Neuronal stem cell (in vitro differentiated cells): ENCODE measurements at regions not wholly inside any gene's neighbourhood (a gene's known extent, or its start where the extent isn't known, plus 50 kb on each side); places are given as distances from the start of the nearest gene placed in this dataset.

Source experiments
- DNase-seq: peaks from one replicate; pipeline ENCODE4 v3.0.0-alpha.2; 2013; ENCODE audit warnings: low spot score
- H2AFZ ChIP-seq: one replicate; pipeline ENCODE4 v1.6.1; 2013; ENCODE audit warnings: mild to moderate bottlenecking, low read length, inconsistent platforms
- H2AK5ac ChIP-seq: 2 replicates; pipeline ENCODE4 v1.6.1; 2013; ENCODE audit warnings: low read depth, mild to moderate bottlenecking, inconsistent platforms, low read length, moderate library complexity, mixed read lengths
- H2BK120ac ChIP-seq: 2 replicates; pipeline ENCODE4 v1.6.1; 2013; ENCODE audit warnings: low read depth, mild to moderate bottlenecking, inconsistent platforms, low read length, moderate library complexity, mixed read lengths
- H2BK12ac ChIP-seq: one replicate; pipeline ENCODE4 v1.6.1; 2013; ENCODE audit warnings: low read length, inconsistent platforms
- H2BK15ac ChIP-seq: 2 replicates; pipeline ENCODE4 v1.6.1; 2013; ENCODE audit warnings: mild to moderate bottlenecking, low read length, inconsistent platforms, mixed read lengths
- H2BK5ac ChIP-seq: one replicate; pipeline ENCODE4 v1.6.1; 2013; ENCODE audit warnings: inconsistent platforms, mild to moderate bottlenecking, low read length, moderate library complexity
- H3K14ac ChIP-seq: one replicate; pipeline ENCODE4 v1.6.1; 2013; ENCODE audit warnings: low read length, inconsistent platforms
- H3K18ac ChIP-seq: 2 replicates; pipeline ENCODE4 v1.6.1; 2013; ENCODE audit warnings: low read length, inconsistent platforms
- H3K23ac ChIP-seq: 2 replicates; pipeline ENCODE4 v1.6.1; 2013; ENCODE audit warnings: low read depth, mild to moderate bottlenecking, mixed read lengths, low read length, inconsistent platforms; ENCODE audit not compliant: poor library complexity
- H3K27ac ChIP-seq: replicated peaks from 3 replicates; pipeline ENCODE4 v1.5.1; 2013; ENCODE audit warnings: low read length, inconsistent platforms
- H3K27me3 ChIP-seq, 3 experiments: 2 replicates each; pipeline ENCODE4 v1.6.1; 2013; ENCODE audit warnings: low read length in 3 of 3, mild to moderate bottlenecking in 2 of 3, inconsistent platforms in 1 of 3, low read depth in 1 of 3, mixed read lengths in 1 of 3, moderate library complexity in 1 of 3; ENCODE audit not compliant: control insufficient read depth in 3 of 3, insufficient read depth in 3 of 3
- H3K36me3 ChIP-seq, 2 donors: replicated peaks in 1 of 2; 2 replicates each; pipeline ENCODE4 v1.6.1; 2013; ENCODE audit warnings: low read length in 2 of 2; ENCODE audit not compliant: control insufficient read depth in 2 of 2, insufficient read depth in 2 of 2
- H3K4ac ChIP-seq: 2 replicates; pipeline ENCODE4 v1.6.1; 2013; ENCODE audit warnings: inconsistent platforms, mild to moderate bottlenecking, low read length, moderate library complexity
- H3K4me1 ChIP-seq, 2 donors: 1 replicate in 1 of 2; 2 replicates in 1 of 2; pipeline ENCODE4 v1.6.1; 2013; ENCODE audit warnings: low read length in 2 of 2, low read depth in 1 of 2; ENCODE audit not compliant: control insufficient read depth in 2 of 2, insufficient read depth in 1 of 2
- H3K4me2 ChIP-seq: one replicate; pipeline ENCODE4 v1.6.1; 2013; ENCODE audit warnings: mild to moderate bottlenecking, low read length, inconsistent platforms; ENCODE audit not compliant: insufficient read depth, poor library complexity, severe bottlenecking
- H3K4me3 ChIP-seq, 2 donors: 2 replicates each; pipeline ENCODE4 v1.5.1; 2013; ENCODE audit warnings: low read length in 2 of 2, mild to moderate bottlenecking in 2 of 2, inconsistent platforms in 1 of 2, moderate library complexity in 1 of 2
- H3K79me1 ChIP-seq: one replicate; pipeline ENCODE4 v1.6.1; 2013; ENCODE audit warnings: low read depth, mild to moderate bottlenecking, inconsistent platforms, low read length, moderate library complexity
- H3K9ac ChIP-seq: one replicate; pipeline ENCODE4 v1.6.1; 2013; ENCODE audit warnings: mild to moderate bottlenecking, low read depth, low read length, inconsistent platforms; ENCODE audit not compliant: poor library complexity
- H3K9me3 ChIP-seq, 2 donors: replicated peaks in 1 of 2; 2 replicates each; pipeline versions ENCODE3 to v1.6.1; 2013; ENCODE audit warnings: low read length in 2 of 2, mild to moderate bottlenecking in 2 of 2, inconsistent platforms in 1 of 2, low read depth in 1 of 2, mixed read lengths in 1 of 2, moderate library complexity in 1 of 2; ENCODE audit not compliant: control insufficient read depth in 2 of 2, insufficient read depth in 1 of 2
- H4K8ac ChIP-seq: one replicate; pipeline ENCODE4 v1.6.1; 2013; ENCODE audit warnings: low read depth, mild to moderate bottlenecking, inconsistent platforms, low read length, moderate library complexity
- H4K91ac ChIP-seq: one replicate; pipeline ENCODE4 v1.6.1; 2013; ENCODE audit warnings: low read length, low read depth, mild to moderate bottlenecking, inconsistent platforms; ENCODE audit not compliant: poor library complexity
- WGBS, 2 donors: extraction: QIAGEN DNeasy Blood & Tissue Kit; methylation state at CpG; one replicate each; pipeline ENCODE4 v1.1.7; 2013; ENCODE audit warnings: missing lambda C conversion rate in 2 of 2, mixed read lengths in 1 of 2; ENCODE audit not compliant: insufficient read length in 2 of 2, insufficient replicate concordance in 1 of 2; ENCODE audit errors: extremely low coverage in 2 of 2; 5-methylcytosine and 5-hydroxymethylcytosine counted together

- no peak overlapping the region for H3K23ac ChIP-seq
- H2AK5ac ChIP-seq, result no peak overlapping the region
- H3K4ac ChIP-seq, result no peak overlapping the region
- no peak overlapping the region for H2BK12ac ChIP-seq
- H3K4me1 ChIP-seq, result no peaks in the 10 kb centered on the region
- no peaks in the 10 kb centered on the region for H3K27me3 ChIP-seq
- H3K9me3 ChIP-seq, result no peaks in the 10 kb centered on the region
- no peak overlapping the region for H3K4me3 ChIP-seq
- no peak overlapping the region for H3K9ac ChIP-seq
- H3K36me3 ChIP-seq, result no peaks in the 10 kb centered on the region
- WGBS, 2 donors, result no CpG with 5 or more reads among the region's 2 CpGs
- no peak overlapping the region for H3K18ac ChIP-seq
- H2BK15ac ChIP-seq, result no peak overlapping the region
- H3K14ac ChIP-seq, result no peak overlapping the region
- no peak overlapping the region for H2BK5ac ChIP-seq
- H4K91ac ChIP-seq, result no peak overlapping the region
- no peak overlapping the region for H3K27ac ChIP-seq
- DNase-seq, result no peak
- no peak overlapping the region for H2AFZ ChIP-seq
- H2BK120ac ChIP-seq, result no peak overlapping the region
- no peaks in the 10 kb centered on the region for H3K79me1 ChIP-seq
- H4K8ac ChIP-seq, result no peak overlapping the region
- no peak overlapping the region for H3K4me2 ChIP-seq
Observed at GRCh38 chr4:108255203-108255747, 86.5 kb upstream of the LEF1 start.

- peaks cover 0 to 5% of the 10 kb centered on the region in 2 donors for H3K4me1 ChIP-seq
- H2BK5ac ChIP-seq, result no peak overlapping the region
- H3K14ac ChIP-seq, result no peak overlapping the region
- no peak overlapping the region for H3K23ac ChIP-seq
- H3K36me3 ChIP-seq, result no peaks in the 10 kb centered on the region
- H4K91ac ChIP-seq, result no peak overlapping the region
- H3K4me3 ChIP-seq, result no peak overlapping the region
- no peak for DNase-seq
- no peak overlapping the region for H2BK15ac ChIP-seq
- no peak overlapping the region for H3K4me2 ChIP-seq
- H3K9me3 ChIP-seq, result no peaks in the 10 kb centered on the region
- no peak overlapping the region for H2AFZ ChIP-seq
- no peaks in the 10 kb centered on the region for H3K79me1 ChIP-seq
- H2BK120ac ChIP-seq, result no peak overlapping the region
- H3K18ac ChIP-seq, result no peak overlapping the region
- no peak overlapping the region for H3K4ac ChIP-seq
- no peak overlapping the region for H4K8ac ChIP-seq
- H3K9ac ChIP-seq, result no peak overlapping the region
- H2AK5ac ChIP-seq, result no peak overlapping the region
- no peak overlapping the region for H2BK12ac ChIP-seq
- H3K27ac ChIP-seq, result no peak overlapping the region
- H3K27me3 ChIP-seq, result no peaks in the 10 kb centered on the region
Observed at GRCh38 chr4:108249397-108249796, 80.7 kb upstream of the LEF1 start.

DNA sequence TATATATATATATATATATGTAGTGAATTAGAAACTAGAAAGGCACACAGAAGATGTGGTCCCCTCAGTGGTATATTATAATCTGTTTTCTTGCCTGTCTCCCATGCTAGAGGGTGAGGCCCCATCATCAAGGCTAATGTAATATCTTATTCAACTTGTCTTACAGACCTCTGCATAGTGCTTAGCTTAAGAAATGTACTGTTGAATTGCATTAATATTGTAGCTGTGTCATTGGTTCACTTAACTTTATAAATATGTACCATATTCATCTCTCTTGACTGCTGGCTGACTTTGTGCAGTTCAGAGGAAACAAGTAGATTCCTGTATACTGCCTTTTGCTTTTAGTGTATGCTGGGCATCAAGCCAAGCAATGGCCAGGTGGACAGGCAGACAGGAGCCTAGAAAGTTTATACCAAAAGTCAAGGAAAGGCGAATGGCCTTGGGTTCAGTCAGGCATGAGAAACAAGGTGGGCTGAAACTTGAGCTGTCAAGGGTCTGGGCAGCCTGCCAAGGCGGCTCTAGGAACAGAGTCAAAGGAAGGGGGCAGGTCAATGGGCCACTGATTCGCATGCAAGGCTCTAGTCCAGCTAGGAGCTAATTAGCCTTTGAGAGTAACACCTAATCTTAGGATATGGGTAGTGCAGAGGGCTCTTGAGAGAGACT, 78.8 kb upstream of the LEF1 start:
- DNase-seq, result peak; percentile 61
- no CpG with 5 or more reads among the region's 3 CpGs for WGBS, 2 donors
- H2BK5ac ChIP-seq, result no peak overlapping the region
- H2BK120ac ChIP-seq, result no peak overlapping the region
- no peak overlapping the region for H4K8ac ChIP-seq
- H2AK5ac ChIP-seq, result no peak overlapping the region
- no peak overlapping the region for H2AFZ ChIP-seq
- H3K23ac ChIP-seq, result no peak overlapping the region
- no peak overlapping the region for H3K4me2 ChIP-seq
- no peak overlapping the region for H2BK15ac ChIP-seq
- H3K36me3 ChIP-seq, result no peaks in the 10 kb centered on the region
- no peak overlapping the region for H3K14ac ChIP-seq
- no peak overlapping the region for H3K4ac ChIP-seq
- no peak overlapping the region for H2BK12ac ChIP-seq
- no peaks in the 10 kb centered on the region for H3K27me3 ChIP-seq
- H3K4me1 ChIP-seq, result peaks cover 0 to 5% of the 10 kb centered on the region in 2 donors
- no peak overlapping the region for H3K27ac ChIP-seq
- no peak overlapping the region for H4K91ac ChIP-seq
- no peak overlapping the region for H3K9ac ChIP-seq
- no peaks in the 10 kb centered on the region for H3K79me1 ChIP-seq
- no peak overlapping the region for H3K18ac ChIP-seq
- H3K9me3 ChIP-seq, result no peaks in the 10 kb centered on the region
- H3K4me3 ChIP-seq, result no peak overlapping the region

GRCh38 chr4:108244606-108245005, 75.9 kb upstream of the LEF1 start:
- no peak for DNase-seq
- no peak overlapping the region for H2BK15ac ChIP-seq
- H3K4ac ChIP-seq, result no peak overlapping the region
- no peak overlapping the region for H3K4me3 ChIP-seq
- H3K36me3 ChIP-seq, result no peaks in the 10 kb centered on the region
- no peaks in the 10 kb centered on the region for H3K9me3 ChIP-seq
- H2BK5ac ChIP-seq, result no peak overlapping the region
- no peak overlapping the region for H3K14ac ChIP-seq
- no peak overlapping the region for H3K23ac ChIP-seq
- no peak overlapping the region for H3K4me2 ChIP-seq
- no peak overlapping the region for H3K9ac ChIP-seq
- no peak overlapping the region for H3K18ac ChIP-seq
- no peaks in the 10 kb centered on the region for H3K27me3 ChIP-seq
- no peak overlapping the region for H2BK120ac ChIP-seq
- no peak overlapping the region for H2AK5ac ChIP-seq
- H2AFZ ChIP-seq, result no peak overlapping the region
- WGBS, 2 donors, result no CpG with 5 or more reads among the region's 2 CpGs
- no peak overlapping the region for H4K91ac ChIP-seq
- no peak overlapping the region for H4K8ac ChIP-seq
- H3K79me1 ChIP-seq, result no peaks in the 10 kb centered on the region
- H2BK12ac ChIP-seq, result no peak overlapping the region
- H3K4me1 ChIP-seq, result peaks cover 0 to 5% of the 10 kb centered on the region in 2 donors
- no peak overlapping the region for H3K27ac ChIP-seq
